IPS DF 4.7 (cell line): ENCODE measurements at regions not wholly inside any gene's neighbourhood (a gene's known extent, or its start where the extent isn't known, plus 50 kb on each side); places are given as distances from the start of the nearest gene placed in this dataset.

ENCODE experiments used
- DNase-seq: peaks from one replicate; pipeline ENCODE4 v3.0.0-alpha.2; 2013; ENCODE audit warnings: low spot score; ENCODE audit errors: extremely low read depth

DNA sequence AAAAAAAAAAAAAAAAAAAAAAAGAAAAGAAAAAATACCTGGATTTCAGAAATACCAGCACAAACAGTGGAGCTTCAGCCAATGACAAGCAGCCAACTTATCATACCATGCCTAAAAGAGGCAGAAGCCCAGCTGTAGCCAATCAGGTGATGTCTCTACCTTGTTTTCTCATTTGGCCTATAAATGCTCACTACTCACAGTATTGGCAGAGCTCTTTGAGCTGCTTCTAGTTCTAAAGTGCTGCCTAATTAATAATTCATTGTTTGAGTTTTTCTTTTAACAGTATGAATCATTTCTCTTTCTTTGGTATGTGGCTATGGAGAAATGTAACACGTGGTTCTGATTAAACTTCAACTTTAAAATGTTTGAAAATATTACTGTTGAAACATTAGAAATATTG lies 188.8 kb upstream of the TECRL start:
- DNase-seq: no peak

DNA sequence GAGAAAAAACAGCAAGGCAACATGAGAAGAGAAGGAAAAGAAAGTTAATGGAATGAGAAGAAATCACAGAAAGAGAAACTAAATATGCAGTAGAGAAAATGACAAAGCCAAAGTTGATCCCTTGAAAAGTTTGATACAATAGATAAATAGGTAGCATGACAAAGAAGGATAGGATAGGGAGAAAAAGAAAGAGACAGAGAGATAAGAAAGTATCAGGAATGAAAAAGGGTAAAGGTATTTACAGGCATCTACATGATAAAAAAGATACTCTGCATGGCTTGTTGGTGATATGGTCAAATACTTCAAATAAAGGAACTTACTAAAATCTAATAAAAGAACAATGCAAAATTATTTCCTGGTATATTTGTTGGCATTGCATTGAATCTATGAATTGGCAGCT lies 185.5 kb upstream of the TECRL start:
- DNase-seq: no peak

GRCh38 chr4:64588507-64588906 lies 179.3 kb upstream of the TECRL start:
- no peak for DNase-seq

- no peak for DNase-seq
Observed at GRCh38 chr4:64584981-64585557, 175.8 kb upstream of the TECRL start.

DNA sequence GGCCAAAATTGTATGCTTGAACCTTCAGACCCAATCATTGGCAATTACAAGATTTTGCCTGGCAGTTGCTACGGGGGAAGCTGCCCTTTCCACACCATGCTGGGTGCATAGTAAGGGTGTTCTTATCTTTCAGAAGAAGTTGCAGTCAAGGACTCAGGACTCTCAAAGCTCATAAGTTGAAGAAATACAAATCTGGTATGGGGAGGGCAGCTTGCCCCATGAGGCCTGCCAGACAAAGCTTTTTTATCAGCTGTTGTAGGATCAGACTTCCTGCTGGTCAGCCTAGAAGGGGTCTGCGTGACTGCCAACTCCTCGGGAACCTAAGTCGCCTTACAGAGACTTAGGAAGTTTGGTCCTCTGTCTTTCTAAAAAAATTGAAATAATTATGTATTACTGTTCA lies 174.9 kb upstream of the TECRL start:
- no peak for DNase-seq

DNA sequence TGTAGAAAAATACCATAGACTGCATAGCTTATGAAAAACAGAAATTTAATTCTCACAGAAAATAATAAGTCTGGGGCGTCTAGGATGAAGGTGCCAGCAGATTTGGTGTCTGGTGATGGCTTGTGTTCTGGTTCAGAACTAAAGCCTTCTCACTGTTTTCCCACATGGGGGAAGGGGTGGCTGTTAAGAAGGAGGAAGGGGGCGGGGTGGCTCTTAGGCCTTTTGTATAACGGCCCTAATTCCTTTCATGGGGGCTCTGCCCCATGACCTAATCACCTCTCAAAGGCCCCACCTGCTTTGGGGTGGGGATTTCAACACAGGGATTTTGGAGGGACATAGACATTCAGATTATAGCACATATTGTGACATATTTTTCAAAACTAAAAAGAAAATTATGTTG lies 173.2 kb upstream of the TECRL start:
- DNase-seq: no peak

- no peak for DNase-seq
Observed at GRCh38 chr4:64581422-64581821, 172.2 kb upstream of the TECRL start.

DNA sequence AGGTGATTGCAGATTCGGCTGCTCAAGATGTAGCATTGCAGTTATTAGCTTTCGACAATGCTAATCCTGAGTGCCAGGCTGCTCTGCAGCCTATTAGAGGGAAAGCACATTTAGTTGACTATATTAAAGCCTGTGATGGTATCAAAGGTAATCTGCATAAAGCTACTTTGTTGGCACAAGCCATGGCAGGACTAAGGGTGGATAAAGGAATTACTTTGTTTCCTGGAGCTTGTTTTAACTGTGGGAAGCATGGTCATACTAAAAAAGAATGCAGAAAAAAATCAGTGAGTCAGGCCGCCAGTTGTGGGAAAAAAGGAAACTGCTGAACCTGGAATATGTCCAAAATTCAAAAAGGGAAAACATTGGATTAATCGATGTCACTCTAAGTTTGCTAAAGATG lies 154.9 kb upstream of the TECRL start:
- no peak for DNase-seq

DNA sequence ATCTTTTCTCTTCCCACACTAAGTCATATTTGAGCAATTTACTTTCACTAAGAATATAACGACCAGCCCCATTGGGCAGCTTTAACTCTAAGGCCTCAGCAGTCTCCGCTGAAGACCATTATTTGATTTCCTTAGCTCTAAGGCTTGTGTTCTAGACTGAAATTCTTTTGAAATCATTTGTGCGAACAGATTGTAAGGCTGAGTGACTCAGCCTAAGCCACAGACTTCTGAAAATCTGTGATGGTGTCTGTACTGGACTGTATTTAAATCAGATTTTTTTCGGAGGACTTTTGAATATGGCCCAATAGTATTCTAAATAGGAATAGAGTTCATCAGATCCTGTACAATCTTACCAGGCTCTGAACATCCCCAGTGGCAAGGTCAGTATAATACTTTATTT lies 150.3 kb upstream of the TECRL start:
- DNase-seq: no peak

DNA sequence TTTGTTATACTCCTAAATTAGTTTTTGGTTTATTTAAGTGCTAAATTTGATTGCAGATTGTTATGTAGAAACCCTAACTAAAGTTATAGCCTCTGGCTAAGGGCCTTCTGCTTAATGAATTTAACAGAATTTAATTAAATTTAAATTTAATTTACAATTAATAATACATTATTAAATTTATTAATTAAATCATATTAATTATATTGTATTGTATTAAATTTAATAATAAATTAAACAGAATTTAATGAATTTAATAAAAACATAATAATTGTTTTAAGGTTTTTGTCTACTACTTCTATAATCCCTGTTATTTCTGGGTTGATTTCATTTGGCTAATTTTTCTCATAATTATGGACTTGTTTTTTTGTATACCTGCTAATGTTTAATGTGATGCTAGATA lies 141.9 kb upstream of the TECRL start:
- no peak for DNase-seq

DNA sequence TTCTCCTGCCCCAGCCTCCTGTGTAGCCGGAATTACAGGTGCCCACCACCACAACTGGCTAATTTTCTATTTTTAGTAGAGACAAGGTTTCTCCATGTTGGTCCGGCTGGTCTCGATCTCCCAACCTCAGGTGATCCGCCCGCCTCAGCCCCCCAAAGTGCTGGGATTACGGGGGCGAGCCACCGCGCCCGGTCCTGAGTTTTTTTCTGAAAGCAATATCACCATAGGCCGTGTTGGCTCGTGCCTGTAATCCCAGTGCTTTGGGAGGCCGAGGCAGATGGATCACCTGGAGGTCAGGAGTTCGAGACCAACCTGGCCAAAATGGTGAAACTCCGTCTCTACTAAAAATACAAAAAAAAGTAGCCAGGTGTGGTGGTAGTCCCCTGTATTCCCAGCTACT lies 136.3 kb upstream of the TECRL start:
- no peak for DNase-seq

GRCh38 chr4:64539234-64539849 lies 130.1 kb upstream of the TECRL start:
- peak; percentile 33 for DNase-seq

GRCh38 chr4:64538219-64538618 lies 129.0 kb upstream of the TECRL start:
- no peak for DNase-seq

DNA sequence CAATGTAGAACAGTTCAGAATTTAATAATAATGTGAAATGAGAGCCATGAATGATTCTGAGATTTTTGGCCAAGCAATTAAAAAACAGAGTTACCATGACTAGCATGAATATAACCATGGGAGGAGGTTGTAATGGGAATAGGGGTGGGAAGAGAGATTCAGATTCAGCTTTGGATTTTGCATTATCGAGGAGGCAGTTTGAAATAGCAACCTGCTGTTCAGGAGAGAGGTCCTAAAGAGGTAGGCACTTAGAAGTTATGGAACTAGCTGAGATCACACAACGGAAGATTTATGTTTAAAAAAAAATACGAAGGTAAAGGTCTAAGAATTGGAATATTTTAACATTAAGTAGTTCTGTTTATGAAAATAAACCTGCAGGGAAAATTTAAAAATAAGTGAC lies 124.4 kb upstream of the TECRL start:
- DNase-seq: no peak

- DNase-seq: no peak
Observed at GRCh38 chr4:64533159-64533558, 123.9 kb upstream of the TECRL start.

GRCh38 chr4:64520421-64520820 lies 111.2 kb upstream of the TECRL start:
- DNase-seq: no peak

GRCh38 chr4:64518600-64518999 lies 109.3 kb upstream of the TECRL start:
- no peak for DNase-seq

DNA sequence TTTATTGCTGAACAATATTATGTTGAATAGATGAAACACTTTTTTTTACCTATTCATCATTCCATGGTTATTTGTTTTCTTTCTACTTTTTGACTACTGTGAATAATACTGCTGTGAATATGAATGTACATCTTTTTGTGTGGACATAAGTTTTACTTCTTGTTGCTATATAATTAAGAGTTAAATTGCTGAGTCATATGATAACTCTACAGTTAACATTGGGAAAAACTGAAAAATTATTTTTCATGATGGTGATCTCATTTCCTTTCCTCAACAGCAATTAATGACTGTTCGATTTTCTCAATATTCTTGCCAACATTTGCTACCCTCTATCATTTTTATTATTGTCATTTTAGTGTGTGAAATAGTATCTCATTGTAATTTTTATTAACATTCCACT lies 106.9 kb upstream of the TECRL start:
- no peak for DNase-seq

GRCh38 chr4:64508089-64508488 lies 98.8 kb upstream of the TECRL start:
- DNase-seq: no peak

GRCh38 chr4:64503945-64504675 lies 94.9 kb upstream of the TECRL start:
- DNase-seq: no peak

GRCh38 chr4:64503416-64503815 lies 94.2 kb upstream of the TECRL start:
- no peak for DNase-seq

DNA sequence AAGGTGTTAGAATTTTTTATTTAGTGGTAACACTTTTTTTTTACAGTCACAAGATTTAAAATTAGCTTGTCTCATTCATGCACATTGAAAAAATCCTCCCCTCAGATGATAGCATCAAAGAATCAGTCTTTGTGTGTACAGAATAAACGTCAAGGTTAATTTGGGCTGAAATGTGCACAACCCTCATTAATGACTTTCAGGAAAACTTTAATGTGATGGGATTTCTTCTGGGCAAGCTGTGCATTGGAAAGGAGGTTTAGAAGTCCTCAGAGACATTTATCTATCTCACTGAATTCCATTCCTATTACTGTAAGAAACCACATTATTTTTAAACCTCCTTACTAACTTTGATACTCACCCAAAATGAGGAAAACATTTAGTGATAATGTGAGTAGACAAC lies 88.2 kb upstream of the TECRL start:
- no peak for DNase-seq

DNA sequence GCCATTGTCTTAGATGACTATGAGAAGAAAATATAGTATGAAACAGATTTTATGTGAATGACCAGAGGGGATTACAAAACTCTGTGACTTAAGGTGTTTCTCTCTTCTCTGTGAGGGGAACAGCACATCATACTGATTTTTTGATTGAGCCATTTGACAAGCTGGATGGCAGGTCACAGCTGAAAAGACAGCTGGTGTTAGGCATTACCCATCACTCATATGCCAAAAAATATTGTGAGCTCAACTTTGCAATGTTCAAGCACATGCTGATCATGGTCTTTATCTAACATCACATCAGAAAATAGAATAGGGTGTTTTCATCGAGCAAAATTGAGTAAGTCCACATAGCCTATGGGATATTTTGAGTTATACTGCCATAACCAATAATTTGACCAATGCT lies 86.7 kb upstream of the TECRL start:
- DNase-seq: no peak
